ENCODE measurements at regions not wholly inside any gene's neighbourhood (a gene's known extent, or its start where the extent isn't known, plus 50 kb on each side); places are given as distances from the start of the nearest gene placed in this dataset.

DNA sequence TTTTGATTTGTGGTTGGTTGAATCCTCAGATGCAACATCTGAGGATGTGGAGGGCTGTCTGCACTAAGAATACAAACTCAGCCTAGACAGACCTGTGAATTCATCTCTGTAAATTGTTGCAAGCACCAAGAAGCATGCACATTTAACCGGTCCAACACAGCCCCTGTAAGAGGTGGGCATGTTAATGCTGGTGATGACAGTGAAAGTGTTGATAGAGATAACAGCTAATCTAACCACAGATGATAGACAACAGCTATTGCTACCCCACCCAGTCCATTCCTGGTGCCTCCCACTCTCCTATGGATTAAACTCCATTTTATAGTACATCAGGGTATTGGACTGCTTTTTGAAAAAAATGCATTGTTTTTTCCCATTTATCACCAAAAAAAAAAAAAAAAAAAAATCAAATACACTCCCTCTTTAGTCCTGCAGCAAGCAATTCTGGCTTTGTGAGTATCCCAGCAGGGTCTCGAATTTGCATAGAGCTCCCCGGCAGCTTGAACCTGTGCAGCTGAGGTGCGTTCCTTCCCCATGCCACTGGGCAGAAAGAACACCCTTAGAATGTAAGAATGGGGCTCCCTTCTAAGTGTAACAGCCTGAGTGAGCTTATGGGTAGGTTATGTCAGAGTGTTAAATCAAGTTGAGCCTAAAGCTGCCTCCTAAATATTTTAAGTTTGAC, 270.9 kb upstream of the JARID2 start:
- intact Hi-C loops (cut with DNase I; ENCODE audit: low total_unique reads), result no loop called here
- TF ChIP-seq POLR2A (IDR thresholded peaks at IDR 0.05), result no peak
- TF ChIP-seq, protein P1, sequence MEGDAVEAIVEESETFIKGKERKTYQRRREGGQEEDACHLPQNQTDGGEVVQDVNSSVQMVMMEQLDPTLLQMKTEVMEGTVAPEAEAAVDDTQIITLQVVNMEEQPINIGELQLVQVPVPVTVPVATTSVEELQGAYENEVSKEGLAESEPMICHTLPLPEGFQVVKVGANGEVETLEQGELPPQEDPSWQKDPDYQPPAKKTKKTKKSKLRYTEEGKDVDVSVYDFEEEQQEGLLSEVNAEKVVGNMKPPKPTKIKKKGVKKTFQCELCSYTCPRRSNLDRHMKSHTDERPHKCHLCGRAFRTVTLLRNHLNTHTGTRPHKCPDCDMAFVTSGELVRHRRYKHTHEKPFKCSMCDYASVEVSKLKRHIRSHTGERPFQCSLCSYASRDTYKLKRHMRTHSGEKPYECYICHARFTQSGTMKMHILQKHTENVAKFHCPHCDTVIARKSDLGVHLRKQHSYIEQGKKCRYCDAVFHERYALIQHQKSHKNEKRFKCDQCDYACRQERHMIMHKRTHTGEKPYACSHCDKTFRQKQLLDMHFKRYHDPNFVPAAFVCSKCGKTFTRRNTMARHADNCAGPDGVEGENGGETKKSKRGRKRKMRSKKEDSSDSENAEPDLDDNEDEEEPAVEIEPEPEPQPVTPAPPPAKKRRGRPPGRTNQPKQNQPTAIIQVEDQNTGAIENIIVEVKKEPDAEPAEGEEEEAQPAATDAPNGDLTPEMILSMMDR (IDR thresholded peaks at IDR 0.05), result no peak
- DNase-seq, result no peak
- no peak overlapping the region for H3K4me3 ChIP-seq
- no peak overlapping the region for H3K27ac ChIP-seq
- H3K9me3 ChIP-seq, result no peaks in the 10 kb centered on the region
- no peaks in the 10 kb centered on the region for H3K4me1 ChIP-seq
- 65 to 70% methylated on average over 4 of the region's 4 CpGs for WGBS, 2 donors
- H3K27me3 ChIP-seq, result no peaks in the 10 kb centered on the region
- no peaks in the 10 kb centered on the region for H3K36me3 ChIP-seq (ENCODE audit: low read depth, missing control alignments)

GRCh38 chr6:14975471-14975817, 270.4 kb upstream of the JARID2 start:
- intact Hi-C loops (cut with DNase I; ENCODE audit: low total_unique reads), result no loop called here
- H3K27ac ChIP-seq, result no peak overlapping the region
- DNase-seq, result no peak
- no peaks in the 10 kb centered on the region for H3K9me3 ChIP-seq
- H3K27me3 ChIP-seq, result no peaks in the 10 kb centered on the region
- H3K4me3 ChIP-seq, result no peak overlapping the region
- H3K4me1 ChIP-seq, result no peaks in the 10 kb centered on the region
- H3K36me3 ChIP-seq (ENCODE audit: low read depth, missing control alignments), result no peaks in the 10 kb centered on the region
- TF ChIP-seq POLR2A (IDR thresholded peaks at IDR 0.05), result no peak
- TF ChIP-seq, protein P1 (IDR thresholded peaks at IDR 0.05), result no peak
- 64 to 67% methylated on average over 4 of the region's 4 CpGs for WGBS, 2 donors

DNA sequence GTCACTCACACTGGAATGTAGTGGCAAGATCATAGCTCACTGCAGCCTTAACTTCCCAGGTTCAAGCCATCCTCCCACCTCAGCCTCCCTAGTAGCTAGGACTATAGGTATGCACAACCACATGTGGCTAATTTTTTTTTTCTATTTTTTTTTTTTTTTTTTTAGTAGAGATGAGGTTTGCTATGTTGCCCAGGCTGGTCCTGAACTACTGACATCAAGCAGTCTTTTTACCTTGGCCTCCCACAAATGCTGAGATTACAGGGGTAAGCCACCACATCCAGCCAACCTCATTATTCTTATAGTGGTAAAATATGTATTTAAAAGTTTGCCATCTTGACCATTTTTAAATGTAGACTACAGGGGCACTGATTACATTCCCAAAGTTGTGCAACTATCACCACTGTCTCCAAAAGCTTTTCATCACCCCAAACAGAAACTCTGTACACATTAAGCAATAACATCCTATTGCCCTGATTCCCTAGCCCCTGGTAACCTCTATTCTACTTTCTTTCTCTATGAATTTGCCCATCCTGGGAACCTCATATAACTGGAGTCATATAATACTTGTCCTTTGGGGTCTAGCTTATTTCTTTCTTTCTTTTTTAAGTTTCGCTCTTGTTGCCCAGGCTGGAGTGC, 268.0 kb upstream of the JARID2 start:
- Histone ChIP-seq H3K27ac (no peak overlapping the region), H3K4me1 (no peaks in the 10 kb centered on the region), H3K27me3 (no peaks in the 10 kb centered on the region), H3K9me3 (no peaks in the 10 kb centered on the region), H3K4me3 (no peak overlapping the region), H3K36me3 (ENCODE audit: low read depth, missing control alignments) (no peaks in the 10 kb centered on the region)
- WGBS, 2 donors, result 100% methylated on average over 1 of the region's 1 CpG
- intact Hi-C loops (cut with DNase I; ENCODE audit: low total_unique reads), result no loop called here
- DNase-seq, result no peak
- TF ChIP-seq, protein P1 (IDR thresholded peaks at IDR 0.05), result no peak
- TF ChIP-seq POLR2A (IDR thresholded peaks at IDR 0.05), result no peak

DNA sequence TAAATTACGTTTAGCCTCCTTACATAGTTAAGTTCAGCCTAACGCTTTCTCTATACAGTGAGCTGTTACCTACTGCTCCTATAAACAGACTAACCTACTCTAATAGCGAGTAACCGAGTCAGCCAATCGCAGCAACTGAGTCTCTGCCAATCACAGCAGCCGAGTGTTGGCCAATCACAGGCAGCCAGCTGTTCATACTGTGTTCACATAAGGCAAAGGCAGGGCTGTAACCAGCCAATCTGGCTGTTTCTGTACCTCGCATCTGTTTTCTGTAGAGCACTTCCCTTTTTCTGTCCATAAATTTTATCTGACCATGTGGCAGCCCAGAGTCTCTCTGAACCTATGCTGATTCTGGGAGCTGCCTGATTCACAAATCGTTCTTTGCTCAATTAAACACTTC, 263.9 kb upstream of the JARID2 start:
- Histone ChIP-seq H3K4me3 (no peak overlapping the region), H3K4me1 (peaks cover 9% of the 10 kb centered on the region), H3K27ac (no peak overlapping the region), H3K36me3 (ENCODE audit: low read depth, missing control alignments) (no peaks in the 10 kb centered on the region), H3K9me3 (no peaks in the 10 kb centered on the region), H3K27me3 (no peaks in the 10 kb centered on the region)
- intact Hi-C loops (cut with DNase I; ENCODE audit: low total_unique reads), result no loop called here
- DNase-seq, result peak; percentile 73
- no peak for TF ChIP-seq POLR2A (IDR thresholded peaks at IDR 0.05)
- TF ChIP-seq, protein P1 (IDR thresholded peaks at IDR 0.05), result no peak
- 70 to 71% methylated on average over 8 of the region's 8 CpGs for WGBS, 2 donors
